ENCODE measurements at regions not wholly inside any gene's neighbourhood (a gene's known extent, or its start where the extent isn't known, plus 50 kb on each side); places are given as distances from the start of the nearest gene placed in this dataset.

DNA sequence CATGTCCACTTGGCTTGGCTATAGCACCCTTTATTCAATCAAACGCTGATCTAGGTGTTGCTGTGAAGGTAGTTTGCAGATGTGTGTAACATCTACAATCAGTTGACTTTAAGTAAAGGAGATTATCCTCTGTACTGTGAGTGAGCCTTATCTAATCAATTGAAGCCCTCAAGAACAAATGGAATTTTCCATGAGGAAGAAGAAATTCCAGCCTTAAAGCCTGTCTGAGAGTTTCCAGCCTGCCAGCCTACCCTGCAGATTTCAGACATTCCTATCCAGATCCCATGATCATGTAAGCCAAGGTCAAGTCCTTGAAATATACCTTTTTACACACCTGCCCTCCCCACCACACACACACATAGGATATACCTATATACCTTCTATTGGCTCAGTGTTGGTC lies 696.7 kb downstream of the MRPL39 start:
- no peak for DNase-seq (ENCODE audit: low read depth)
- TF ChIP-seq, protein P1, sequence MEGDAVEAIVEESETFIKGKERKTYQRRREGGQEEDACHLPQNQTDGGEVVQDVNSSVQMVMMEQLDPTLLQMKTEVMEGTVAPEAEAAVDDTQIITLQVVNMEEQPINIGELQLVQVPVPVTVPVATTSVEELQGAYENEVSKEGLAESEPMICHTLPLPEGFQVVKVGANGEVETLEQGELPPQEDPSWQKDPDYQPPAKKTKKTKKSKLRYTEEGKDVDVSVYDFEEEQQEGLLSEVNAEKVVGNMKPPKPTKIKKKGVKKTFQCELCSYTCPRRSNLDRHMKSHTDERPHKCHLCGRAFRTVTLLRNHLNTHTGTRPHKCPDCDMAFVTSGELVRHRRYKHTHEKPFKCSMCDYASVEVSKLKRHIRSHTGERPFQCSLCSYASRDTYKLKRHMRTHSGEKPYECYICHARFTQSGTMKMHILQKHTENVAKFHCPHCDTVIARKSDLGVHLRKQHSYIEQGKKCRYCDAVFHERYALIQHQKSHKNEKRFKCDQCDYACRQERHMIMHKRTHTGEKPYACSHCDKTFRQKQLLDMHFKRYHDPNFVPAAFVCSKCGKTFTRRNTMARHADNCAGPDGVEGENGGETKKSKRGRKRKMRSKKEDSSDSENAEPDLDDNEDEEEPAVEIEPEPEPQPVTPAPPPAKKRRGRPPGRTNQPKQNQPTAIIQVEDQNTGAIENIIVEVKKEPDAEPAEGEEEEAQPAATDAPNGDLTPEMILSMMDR (IDR thresholded peaks at IDR 0.05; ENCODE audit: control insufficient read depth, insufficient read depth, low read depth, low read length, missing control alignments): no peak
- H3K4me3 ChIP-seq (ENCODE audit: control insufficient read depth, low read depth, low read length): no peak overlapping the region

DNA sequence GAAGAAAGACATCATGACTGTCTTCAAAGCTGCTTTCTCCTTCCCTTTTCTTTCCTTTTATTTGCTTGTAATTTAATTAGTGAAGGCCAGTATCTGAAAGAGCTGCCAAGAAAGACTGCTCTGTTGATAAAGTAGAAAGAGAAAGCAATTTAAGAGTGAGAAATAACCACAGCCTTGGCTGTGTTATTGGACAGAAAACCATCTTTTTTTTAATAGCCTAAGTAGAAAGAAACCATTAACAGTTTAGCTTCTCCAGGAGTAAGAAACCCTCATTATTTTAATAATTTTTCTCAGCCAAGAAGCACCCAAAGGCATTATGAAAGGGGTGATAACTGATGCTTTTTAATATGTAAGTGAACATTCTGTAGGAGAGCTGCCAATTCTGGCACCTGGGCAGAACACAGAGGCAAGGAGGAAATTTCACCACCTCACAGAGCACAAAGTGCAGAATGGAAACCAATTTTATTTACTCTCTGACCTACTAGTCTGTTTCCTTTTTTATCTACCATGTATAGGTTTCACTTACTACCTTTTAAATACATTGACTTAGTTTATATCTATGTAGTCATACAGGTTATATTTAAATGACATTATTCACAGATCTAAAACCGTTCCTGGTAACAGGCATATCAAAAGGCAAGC lies 703.2 kb downstream of the MRPL39 start:
- H3K4me3 ChIP-seq (ENCODE audit: control insufficient read depth, low read depth, low read length): no peak overlapping the region
- TF ChIP-seq, protein P1 (IDR thresholded peaks at IDR 0.05; ENCODE audit: control insufficient read depth, insufficient read depth, low read depth, low read length, missing control alignments): no peak
- DNase-seq (ENCODE audit: low read depth): no peak

DNA sequence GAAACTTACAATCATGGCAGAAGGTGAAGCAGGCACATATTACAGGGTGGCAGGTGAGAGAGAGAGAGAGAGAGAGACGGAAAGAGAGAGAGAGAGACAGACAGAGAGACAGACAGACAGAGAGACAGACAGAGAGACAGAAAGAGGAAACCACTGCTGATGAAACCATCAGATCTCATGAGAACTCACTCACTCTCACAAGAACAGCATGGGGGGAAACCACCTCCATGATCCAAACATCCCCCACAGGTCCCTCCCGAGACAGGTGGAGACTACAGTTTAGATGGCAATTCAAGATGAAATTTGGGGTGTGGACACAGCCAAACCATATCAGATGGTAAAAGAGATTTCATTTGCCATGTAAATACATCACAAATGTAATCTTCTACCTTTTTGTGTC lies 708.1 kb downstream of the MRPL39 start:
- TF ChIP-seq, protein P1 (IDR thresholded peaks at IDR 0.05; ENCODE audit: control insufficient read depth, insufficient read depth, low read depth, low read length, missing control alignments): no peak
- no peak for DNase-seq (ENCODE audit: low read depth)
- H3K4me3 ChIP-seq (ENCODE audit: control insufficient read depth, low read depth, low read length): no peak overlapping the region

DNA sequence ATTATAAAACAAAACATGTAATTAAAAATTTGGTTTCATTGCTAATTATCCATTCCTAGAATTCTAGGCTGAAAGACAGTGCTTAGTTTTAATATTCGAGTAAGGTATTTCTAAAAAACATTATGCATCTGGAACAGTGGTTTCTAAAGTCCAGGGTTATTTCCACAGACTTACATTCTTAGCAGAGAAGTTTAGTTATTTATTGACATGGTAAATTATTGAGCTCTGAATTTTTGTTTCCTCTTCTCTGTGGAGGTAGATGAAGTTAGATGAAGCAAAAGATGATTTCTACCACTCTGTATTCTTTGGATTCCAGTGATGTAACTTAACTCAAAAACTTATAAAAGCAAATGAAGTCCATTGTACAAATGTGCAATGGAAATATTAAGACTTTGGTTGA lies 709.4 kb downstream of the MRPL39 start:
- TF ChIP-seq, protein P1 (IDR thresholded peaks at IDR 0.05; ENCODE audit: control insufficient read depth, insufficient read depth, low read depth, low read length, missing control alignments): no peak
- DNase-seq (ENCODE audit: low read depth): no peak
- no peak overlapping the region for H3K4me3 ChIP-seq (ENCODE audit: control insufficient read depth, low read depth, low read length)

DNA sequence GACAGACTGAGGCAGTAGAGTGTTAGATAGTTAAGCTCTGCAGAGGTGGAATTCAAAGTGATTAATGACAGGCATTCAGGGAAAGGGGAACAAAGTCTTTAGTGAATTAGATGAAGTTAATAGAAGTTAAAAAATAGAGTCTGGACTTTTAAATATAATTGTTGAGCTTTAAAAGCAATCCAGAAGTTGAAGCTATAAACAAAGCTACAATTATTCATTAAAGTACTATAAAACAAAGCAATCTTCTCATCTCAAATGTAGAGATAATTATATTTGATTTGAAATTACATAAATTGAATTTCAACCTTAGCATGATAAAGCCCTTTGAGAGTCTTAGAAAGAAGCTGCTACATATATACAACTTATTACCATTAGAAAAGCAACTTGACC lies 710.6 kb downstream of the MRPL39 start:
- TF ChIP-seq, protein P1 (IDR thresholded peaks at IDR 0.05; ENCODE audit: control insufficient read depth, insufficient read depth, low read depth, low read length, missing control alignments): no peak
- DNase-seq (ENCODE audit: low read depth): no peak
- no peak overlapping the region for H3K4me3 ChIP-seq (ENCODE audit: control insufficient read depth, low read depth, low read length)

DNA sequence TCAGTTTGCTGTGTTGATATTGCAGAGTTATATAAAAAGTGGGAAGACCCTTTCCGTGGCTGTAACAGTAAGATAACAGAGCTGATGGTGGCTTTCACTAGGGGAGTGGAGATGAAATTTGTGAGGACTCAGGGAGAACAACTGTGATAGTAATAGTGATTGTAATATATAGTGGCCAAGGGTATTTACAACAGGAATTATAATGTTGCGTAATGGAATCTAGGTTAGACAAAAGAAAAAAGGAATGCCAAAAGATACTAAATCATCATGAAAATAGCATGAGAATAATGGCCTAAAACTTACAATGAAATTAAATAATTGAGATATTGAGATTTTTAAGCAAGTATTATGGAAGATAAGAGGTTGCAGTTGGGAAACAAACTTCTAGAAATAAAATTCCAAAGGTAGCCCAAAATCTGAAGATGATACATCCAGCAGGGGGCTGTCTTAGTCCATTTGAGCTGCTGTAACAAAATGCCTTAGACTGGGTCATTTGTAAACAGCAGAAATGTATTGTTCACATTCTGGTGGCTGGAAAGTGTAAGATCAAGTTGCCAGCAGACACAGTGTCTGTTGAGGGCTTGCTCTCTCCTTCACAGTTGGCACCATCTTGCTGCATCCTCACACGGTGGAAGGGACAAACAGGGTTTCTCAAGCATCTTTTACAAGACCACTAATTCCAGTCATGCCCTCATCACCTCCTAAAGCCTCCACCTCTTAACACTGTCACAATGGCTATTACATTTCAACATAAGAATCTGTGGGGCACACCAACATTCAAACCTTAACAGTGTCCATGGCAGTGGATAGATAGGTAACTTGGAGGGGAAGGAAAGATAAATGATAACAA lies 711.2 kb downstream of the MRPL39 start:
- TF ChIP-seq, protein P1 (IDR thresholded peaks at IDR 0.05; ENCODE audit: control insufficient read depth, insufficient read depth, low read depth, low read length, missing control alignments): no peak
- no peak overlapping the region for H3K4me3 ChIP-seq (ENCODE audit: control insufficient read depth, low read depth, low read length)
- no peak for DNase-seq (ENCODE audit: low read depth)

All from AG09309 (cell line).